Neural cell (in vitro differentiated cells): ENCODE measurements at regions not wholly inside any gene's neighbourhood (a gene's known extent, or its start where the extent isn't known, plus 50 kb on each side); places are given as distances from the start of the nearest gene placed in this dataset.

Experiments
- H2AFZ ChIP-seq: fragments of 200-600, 300-800 bp; sonication (generic), shearing (Covaris generic); 2 replicates; pipeline ENCODE4 v1.6.0; 2014; ENCODE audit warnings: low read depth, mild to moderate bottlenecking, antibody characterized with exemption, low read length, moderate library complexity
- H3F3A ChIP-seq: fragments of 200-600 bp; shearing (Covaris generic); 2 replicates; pipeline ENCODE4 v1.6.1; 2016; ENCODE audit warnings: mild to moderate bottlenecking, moderate library complexity, mixed read lengths, antibody characterized with exemption, low read length; ENCODE audit not compliant: insufficient read depth, poor library complexity, severe bottlenecking
- H3K27ac ChIP-seq: fragments of 200-600, 300-800 bp; sonication (generic), shearing (Covaris generic); 2 replicates; pipeline ENCODE4 v1.5.1; 2014; ENCODE audit warnings: mild to moderate bottlenecking, low read length, moderate library complexity
- H3K27me3 ChIP-seq: fragments of 300-800, 200-600 bp; sonication (generic), shearing (Covaris generic); 2 replicates; pipeline ENCODE4 v1.6.0; 2014; ENCODE audit warnings: mild to moderate bottlenecking, low read depth, low read length, moderate library complexity; ENCODE audit not compliant: insufficient read depth
- H3K36me3 ChIP-seq: fragments of 300-800, 200-600 bp; sonication (generic), shearing (Covaris generic); 2 replicates; pipeline ENCODE4 v1.5.1; 2014; ENCODE audit warnings: mild to moderate bottlenecking, antibody characterized with exemption, low read length, moderate library complexity; ENCODE audit not compliant: insufficient read depth
- H3K4me2 ChIP-seq: fragments of 300-800, 200-600 bp; sonication (generic), shearing (Covaris generic); 2 replicates; pipeline ENCODE4 v1.6.0; 2014; ENCODE audit warnings: mild to moderate bottlenecking, low read length
- H3K4me3 ChIP-seq: fragments of 300-800, 200-600 bp; sonication (generic), shearing (Covaris generic); 2 replicates; pipeline ENCODE4 v1.5.1; 2014; ENCODE audit warnings: mild to moderate bottlenecking, low read length, moderate library complexity
- H3K79me2 ChIP-seq: fragments of 200-600 bp; shearing (Covaris generic); replicated peaks from 2 replicates; pipeline ENCODE4 v1.6.0; 2014; ENCODE audit warnings: mild to moderate bottlenecking, low read length, moderate library complexity; ENCODE audit not compliant: insufficient read depth
- H3K9ac ChIP-seq: fragments of 300-800, 200-600 bp; sonication (generic), shearing (Covaris generic); 2 replicates; pipeline ENCODE4 v1.6.1; 2016; ENCODE audit warnings: mild to moderate bottlenecking, low read length, mixed read lengths
- H3K9me2 ChIP-seq: fragments of 200-600 bp; shearing (Covaris generic); 2 replicates; pipeline ENCODE4 v1.6.1; 2016; ENCODE audit warnings: mild to moderate bottlenecking, low read length, mixed read lengths; ENCODE audit not compliant: insufficient read depth
- H3K9me3 ChIP-seq: fragments of 200-600, 300-800 bp; sonication (generic), shearing (Covaris generic); 2 replicates; pipeline ENCODE4 v1.6.1; 2016; ENCODE audit warnings: mild to moderate bottlenecking, mixed run types, low read length, moderate library complexity, mixed read lengths
- H4K20me1 ChIP-seq: fragments of 200-600 bp; shearing (Covaris generic); 2 replicates; pipeline ENCODE4 v1.6.1; 2016; ENCODE audit warnings: mild to moderate bottlenecking, mixed run types; ENCODE audit not compliant: insufficient read depth
- CTCF ChIP-seq: fragments of 450-650 bp; IDR thresholded peaks from 2 replicates; pipeline ENCODE4 v1.5.1; 2014; ENCODE audit warnings: antibody characterized with exemption, mild to moderate bottlenecking, moderate library complexity; ENCODE audit not compliant: poor library complexity, severe bottlenecking
- EP300 ChIP-seq: fragments of 450-650 bp; conservative IDR thresholded peaks from 2 replicates; pipeline ENCODE4 v1.6.1; 2014; ENCODE audit warnings: antibody characterized with exemption, mild to moderate bottlenecking, moderate library complexity; ENCODE audit not compliant: poor library complexity, severe bottlenecking
- EZH2 ChIP-seq: fragments of 200-600, 300-800 bp; shearing (Covaris generic), sonication (generic); IDR thresholded peaks from 2 replicates; pipeline ENCODE4 v1.6.1; 2014; ENCODE audit warnings: antibody characterized with exemption, low read length, borderline replicate concordance, mild to moderate bottlenecking; ENCODE audit not compliant: insufficient read depth, poor library complexity, severe bottlenecking
- MXI1 ChIP-seq: fragments of 450-650 bp; conservative IDR thresholded peaks from 2 replicates; pipeline ENCODE4 v1.6.1; 2014; ENCODE audit warnings: antibody characterized with exemption, mild to moderate bottlenecking; ENCODE audit not compliant: poor library complexity, severe bottlenecking
- POLR2AphosphoS5 ChIP-seq: IDR thresholded peaks from 2 replicates; pipeline ENCODE4 v1.6.1; 2012
- RAD21 ChIP-seq: fragments of 450-650 bp; conservative IDR thresholded peaks from 2 replicates; pipeline ENCODE4 v1.6.1; 2014; ENCODE audit warnings: antibody characterized with exemption, mild to moderate bottlenecking, moderate library complexity
- SMC3 ChIP-seq: fragments of 450-650 bp; conservative IDR thresholded peaks from 2 replicates; pipeline ENCODE4 v1.6.1; 2014; ENCODE audit warnings: antibody characterized with exemption, mild to moderate bottlenecking, moderate library complexity; ENCODE audit not compliant: poor library complexity
- TAF1 ChIP-seq: IDR thresholded peaks from 2 replicates; pipeline ENCODE4 v1.6.1; 2012; ENCODE audit warnings: low read depth
- TF ChIP-seq, protein P1 (sequence below): IDR thresholded peaks from 2 replicates; pipeline ENCODE4 v1.6.1; 2012; ENCODE audit warnings: borderline replicate concordance

DNA sequence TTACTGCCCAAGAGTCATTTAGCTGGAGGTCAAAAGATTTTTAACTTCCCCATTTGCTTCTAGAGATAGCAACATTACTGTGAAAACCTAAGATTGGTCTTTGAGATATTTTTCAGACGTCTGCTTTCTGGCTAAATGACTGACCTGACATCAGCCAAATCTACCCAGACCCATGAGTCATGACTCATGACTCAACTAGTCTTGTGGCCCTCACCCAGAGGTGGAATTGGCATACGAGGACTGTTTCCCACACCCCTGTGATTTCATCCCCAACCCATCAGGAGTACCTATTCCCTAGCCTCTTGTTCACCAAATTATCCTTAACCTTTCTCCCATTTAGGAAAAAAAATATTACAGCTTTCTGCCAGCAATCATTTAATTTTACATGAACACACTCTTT, 641.6 kb downstream of the CDY2B start:
- no peaks in the 10 kb centered on the region for H3F3A ChIP-seq
- no peak overlapping the region for H3K27ac ChIP-seq
- H3K27me3 ChIP-seq = no peaks in the 10 kb centered on the region
- H3K36me3 ChIP-seq = no peaks in the 10 kb centered on the region
- TF ChIP-seq TAF1 (no peak), MXI1 (no peak), RAD21 (no peak), SMC3 (no peak), EP300 (no peak), POLR2AphosphoS5 (no peak), CTCF (no peak), EZH2 (no peak)
- TF ChIP-seq, protein P1, sequence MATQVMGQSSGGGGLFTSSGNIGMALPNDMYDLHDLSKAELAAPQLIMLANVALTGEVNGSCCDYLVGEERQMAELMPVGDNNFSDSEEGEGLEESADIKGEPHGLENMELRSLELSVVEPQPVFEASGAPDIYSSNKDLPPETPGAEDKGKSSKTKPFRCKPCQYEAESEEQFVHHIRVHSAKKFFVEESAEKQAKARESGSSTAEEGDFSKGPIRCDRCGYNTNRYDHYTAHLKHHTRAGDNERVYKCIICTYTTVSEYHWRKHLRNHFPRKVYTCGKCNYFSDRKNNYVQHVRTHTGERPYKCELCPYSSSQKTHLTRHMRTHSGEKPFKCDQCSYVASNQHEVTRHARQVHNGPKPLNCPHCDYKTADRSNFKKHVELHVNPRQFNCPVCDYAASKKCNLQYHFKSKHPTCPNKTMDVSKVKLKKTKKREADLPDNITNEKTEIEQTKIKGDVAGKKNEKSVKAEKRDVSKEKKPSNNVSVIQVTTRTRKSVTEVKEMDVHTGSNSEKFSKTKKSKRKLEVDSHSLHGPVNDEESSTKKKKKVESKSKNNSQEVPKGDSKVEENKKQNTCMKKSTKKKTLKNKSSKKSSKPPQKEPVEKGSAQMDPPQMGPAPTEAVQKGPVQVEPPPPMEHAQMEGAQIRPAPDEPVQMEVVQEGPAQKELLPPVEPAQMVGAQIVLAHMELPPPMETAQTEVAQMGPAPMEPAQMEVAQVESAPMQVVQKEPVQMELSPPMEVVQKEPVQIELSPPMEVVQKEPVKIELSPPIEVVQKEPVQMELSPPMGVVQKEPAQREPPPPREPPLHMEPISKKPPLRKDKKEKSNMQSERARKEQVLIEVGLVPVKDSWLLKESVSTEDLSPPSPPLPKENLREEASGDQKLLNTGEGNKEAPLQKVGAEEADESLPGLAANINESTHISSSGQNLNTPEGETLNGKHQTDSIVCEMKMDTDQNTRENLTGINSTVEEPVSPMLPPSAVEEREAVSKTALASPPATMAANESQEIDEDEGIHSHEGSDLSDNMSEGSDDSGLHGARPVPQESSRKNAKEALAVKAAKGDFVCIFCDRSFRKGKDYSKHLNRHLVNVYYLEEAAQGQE = no peak
- no peak overlapping the region for H3K4me3 ChIP-seq
- H2AFZ ChIP-seq = no peak overlapping the region
- no peaks in the 10 kb centered on the region for H3K79me2 ChIP-seq
- H4K20me1 ChIP-seq = no peaks in the 10 kb centered on the region
- no peaks in the 10 kb centered on the region for H3K9me3 ChIP-seq
- H3K9ac ChIP-seq = no peak overlapping the region
- no peaks in the 10 kb centered on the region for H3K9me2 ChIP-seq
- H3K4me2 ChIP-seq = no peak overlapping the region

DNA sequence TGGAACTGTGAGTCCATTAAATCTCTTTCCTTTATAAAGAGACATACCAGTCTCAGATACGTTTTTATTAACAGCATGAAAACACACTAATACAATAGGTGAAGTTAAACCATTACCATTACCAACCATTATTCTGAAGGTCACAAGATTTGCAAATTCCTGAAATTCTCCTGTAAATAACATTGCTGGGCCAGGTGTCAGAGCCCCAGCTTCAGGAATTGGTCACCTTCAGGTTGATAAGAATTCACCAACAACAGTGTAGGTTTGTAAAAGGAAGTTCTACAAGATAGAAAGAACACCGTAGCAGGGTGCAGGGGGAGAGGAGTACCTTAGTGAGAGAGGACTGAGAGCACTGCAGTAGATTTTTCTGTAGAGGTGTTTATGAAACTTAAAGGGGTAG, 644.3 kb downstream of the CDY2B start:
- TF ChIP-seq EP300 (no peak), TAF1 (no peak), EZH2 (no peak), RAD21 (no peak), POLR2AphosphoS5 (no peak), SMC3 (no peak)
- TF ChIP-seq, protein P1 = no peak
- H3K9me2 ChIP-seq = no peaks in the 10 kb centered on the region

More for the DNA sequence above, 644.3 kb downstream of the CDY2B start:
- no peaks in the 10 kb centered on the region for H3K36me3 ChIP-seq
- no peaks in the 10 kb centered on the region for H3K27me3 ChIP-seq
- H2AFZ ChIP-seq = no peak overlapping the region
- no peaks in the 10 kb centered on the region for H3K79me2 ChIP-seq
- no peak overlapping the region for H3K9ac ChIP-seq
- no peaks in the 10 kb centered on the region for H4K20me1 ChIP-seq
- H3K9me3 ChIP-seq = no peaks in the 10 kb centered on the region
- H3K4me2 ChIP-seq = no peak overlapping the region
- no peak overlapping the region for H3K4me3 ChIP-seq
- no peak overlapping the region for H3K27ac ChIP-seq
- H3F3A ChIP-seq = no peaks in the 10 kb centered on the region
